ENCODE measurements at regions not wholly inside any gene's neighbourhood (a gene's known extent, or its start where the extent isn't known, plus 50 kb on each side); places are given as distances from the start of the nearest gene placed in this dataset.

GRCh38 chr21:28627691-28628090, 365.0 kb downstream of the LTN1 start:
- TF ChIP-seq FOXA1 (IDR thresholded peaks at IDR 0.05) (no peak), FOXM1 (IDR thresholded peaks at IDR 0.05; ENCODE audit: borderline replicate concordance) (no peak), TARDBP (IDR thresholded peaks at IDR 0.05) (no peak), LEF1 (IDR thresholded peaks at IDR 0.05; ENCODE audit: borderline replicate concordance) (no peak), PKNOX1 (IDR thresholded peaks at IDR 0.05) (no peak), NFRKB (IDR thresholded peaks at IDR 0.05) (no peak), ELF4 (IDR thresholded peaks at IDR 0.05) (no peak), ARNT (IDR thresholded peaks at IDR 0.05) (no peak)

Measured in HEK293T (cell line).